Immature natural killer cell (primary cell): ENCODE measurements at regions not wholly inside any gene's neighbourhood (a gene's known extent, or its start where the extent isn't known, plus 50 kb on each side); places are given as distances from the start of the nearest gene placed in this dataset.
A peak's percentile ranks its signal among the peaks of the same experiment; 100 is the strongest.

Experiments used
- DNase-seq, 3 donors: peaks; one replicate each; pipeline ENCODE4 v3.0.0; 2022; ENCODE audit warnings: mixed read lengths in 1 of 3
- H3K27ac Mint-ChIP-seq, 6 donors: one replicate each; pipeline ENCODE4 v1.8.0; 2020; ENCODE audit warnings: mixed read lengths in 6 of 6, mild to moderate bottlenecking in 5 of 6, inconsistent platforms in 4 of 6, moderate library complexity in 3 of 6
- H3K27me3 Mint-ChIP-seq, 3 donors: one replicate each; pipeline ENCODE4 v1.8.0; 2020 to 2021; ENCODE audit warnings: low read depth in 3 of 3, mild to moderate bottlenecking in 3 of 3, mixed read lengths in 3 of 3, moderate library complexity in 3 of 3, inconsistent platforms in 1 of 3
- H3K36me3 Mint-ChIP-seq, 3 donors: one replicate each; pipeline ENCODE4 v1.8.0; 2020; ENCODE audit warnings: mixed read lengths in 3 of 3, inconsistent platforms in 2 of 3, mild to moderate bottlenecking in 2 of 3
- H3K4me1 Mint-ChIP-seq, 2 donors: one replicate each; pipeline ENCODE4 v1.8.0; 2020; ENCODE audit warnings: inconsistent platforms in 2 of 2, mild to moderate bottlenecking in 2 of 2, mixed read lengths in 2 of 2, moderate library complexity in 1 of 2
- H3K4me3 Mint-ChIP-seq, 5 donors: one replicate each; pipeline ENCODE4 v1.8.0; 2020; ENCODE audit warnings: mild to moderate bottlenecking in 5 of 5, mixed read lengths in 5 of 5, inconsistent platforms in 3 of 5, moderate library complexity in 3 of 5
- H3K9me3 Mint-ChIP-seq, 6 donors: one replicate each; pipeline ENCODE4 v1.8.0; 2020; ENCODE audit warnings: mild to moderate bottlenecking in 6 of 6, mixed read lengths in 6 of 6, inconsistent platforms in 4 of 6, moderate library complexity in 3 of 6

- Mint-ChIP-seq H3K9me3 (no peaks in the 10 kb centered on the region), H3K27ac (no peak overlapping the region), H3K27me3 (peaks cover 0 to 2% (median 1%) of the 10 kb centered on the region in 3 donors), H3K36me3 (no peaks in the 10 kb centered on the region), H3K4me1 (peaks cover 13 to 16% of the 10 kb centered on the region in 2 donors), H3K4me3 (no peak overlapping the region)
- DNase-seq = no peak
Measured at GRCh38 chr9:38342532-38342931, 50.0 kb upstream of the ALDH1B1 start.

- Mint-ChIP-seq H3K36me3 (no peaks in the 10 kb centered on the region), H3K4me3 (no peak overlapping the region), H3K27ac (no peak overlapping the region), H3K4me1 (peaks cover 13 to 16% of the 10 kb centered on the region in 2 donors), H3K9me3 (no peaks in the 10 kb centered on the region), H3K27me3 (peaks cover 0 to 2% (median 1%) of the 10 kb centered on the region in 3 donors)
- DNase-seq = no peak
Measured at GRCh38 chr9:38342096-38342495, 50.4 kb upstream of the ALDH1B1 start.

- Mint-ChIP-seq H3K9me3 (no peaks in the 10 kb centered on the region), H3K4me3 (peak overlapping the region in 1 of 5 donors; percentile 68), H3K4me1 (peaks cover 13 to 16% of the 10 kb centered on the region in 2 donors), H3K27me3 (peaks cover 0 to 11% (median 1%) of the 10 kb centered on the region in 3 donors), H3K36me3 (no peaks in the 10 kb centered on the region), H3K27ac (peak overlapping the region in 3 of 6 donors; percentile 5 to 69 (median 30))
- no peak for DNase-seq
Measured at GRCh38 chr9:38339496-38339895, 53.0 kb upstream of the ALDH1B1 start.

GRCh38 chr9:38339087-38339486, 53.4 kb upstream of the ALDH1B1 start:
- H3K4me3 Mint-ChIP-seq = peak overlapping the region in 2 of 5 donors; percentile 26 to 68
- no peaks in the 10 kb centered on the region for H3K9me3 Mint-ChIP-seq

GRCh38 chr9:38338342-38339018, 54.0 kb upstream of the ALDH1B1 start:
- no peak for DNase-seq
- Mint-ChIP-seq H3K36me3 (no peaks in the 10 kb centered on the region), H3K27me3 (peaks cover 0 to 11% (median 3%) of the 10 kb centered on the region in 3 donors), H3K27ac (peak overlapping the region in 3 of 6 donors; percentile 11 to 69 (median 56)), H3K4me1 (peaks cover 13 to 16% of the 10 kb centered on the region in 2 donors), H3K9me3 (no peaks in the 10 kb centered on the region), H3K4me3 (peak overlapping the region in 3 of 5 donors; percentile 26 to 68 (median 26))

More at GRCh38 chr9:38339087-38339486, 53.4 kb upstream of the ALDH1B1 start:
- H3K36me3 Mint-ChIP-seq = no peaks in the 10 kb centered on the region
- H3K27ac Mint-ChIP-seq = peak overlapping the region in 2 of 6 donors; percentile 5 to 69
- H3K4me1 Mint-ChIP-seq = peaks cover 13 to 16% of the 10 kb centered on the region in 2 donors
- peak; percentile 35 to 49 (median 44) for DNase-seq
- H3K27me3 Mint-ChIP-seq = peaks cover 0 to 11% (median 3%) of the 10 kb centered on the region in 3 donors

GRCh38 chr9:38337706-38338264, 54.7 kb upstream of the ALDH1B1 start:
- Mint-ChIP-seq H3K27me3 (peaks cover 0 to 11% (median 3%) of the 10 kb centered on the region in 3 donors), H3K4me3 (no peak overlapping the region), H3K9me3 (no peaks in the 10 kb centered on the region), H3K36me3 (no peaks in the 10 kb centered on the region), H3K27ac (no peak overlapping the region), H3K4me1 (peaks cover 13 to 16% of the 10 kb centered on the region in 2 donors)
- DNase-seq = no peak

GRCh38 chr9:38337181-38337580, 55.3 kb upstream of the ALDH1B1 start:
- no peak for DNase-seq
- Mint-ChIP-seq H3K4me3 (no peak overlapping the region), H3K27me3 (peaks cover 0 to 11% (median 3%) of the 10 kb centered on the region in 3 donors), H3K36me3 (no peaks in the 10 kb centered on the region), H3K4me1 (peaks cover 13 to 16% of the 10 kb centered on the region in 2 donors), H3K9me3 (no peaks in the 10 kb centered on the region), H3K27ac (no peak overlapping the region)

GRCh38 chr9:38336341-38336740, 56.2 kb upstream of the ALDH1B1 start:
- no peak for DNase-seq
- Mint-ChIP-seq H3K4me1 (peaks cover 13 to 16% of the 10 kb centered on the region in 2 donors), H3K27me3 (peaks cover 2 to 11% (median 3%) of the 10 kb centered on the region in 3 donors), H3K36me3 (no peaks in the 10 kb centered on the region), H3K4me3 (no peak overlapping the region), H3K27ac (no peak overlapping the region), H3K9me3 (no peaks in the 10 kb centered on the region)

- H3K36me3 Mint-ChIP-seq = no peaks in the 10 kb centered on the region
- peaks cover 13 to 16% of the 10 kb centered on the region in 2 donors for H3K4me1 Mint-ChIP-seq
- no peak for DNase-seq
- H3K9me3 Mint-ChIP-seq = no peaks in the 10 kb centered on the region
- H3K4me3 Mint-ChIP-seq = no peak overlapping the region
- peaks cover 2 to 11% (median 3%) of the 10 kb centered on the region in 3 donors for H3K27me3 Mint-ChIP-seq
- H3K27ac Mint-ChIP-seq = no peak overlapping the region
Measured at GRCh38 chr9:38335686-38336085, 56.8 kb upstream of the ALDH1B1 start.

- H3K27me3 Mint-ChIP-seq = peaks cover 2 to 8% (median 3%) of the 10 kb centered on the region in 3 donors
- no peak overlapping the region for H3K4me3 Mint-ChIP-seq
- H3K27ac Mint-ChIP-seq = no peak overlapping the region
- no peak for DNase-seq
- peaks cover 10% of the 10 kb centered on the region in 2 donors for H3K4me1 Mint-ChIP-seq
- no peaks in the 10 kb centered on the region for H3K36me3 Mint-ChIP-seq
- no peaks in the 10 kb centered on the region for H3K9me3 Mint-ChIP-seq
Measured at GRCh38 chr9:38334234-38334633, 58.3 kb upstream of the ALDH1B1 start.

- no peak overlapping the region for H3K27ac Mint-ChIP-seq
- no peaks in the 10 kb centered on the region for H3K36me3 Mint-ChIP-seq
- no peak overlapping the region for H3K4me3 Mint-ChIP-seq
- H3K27me3 Mint-ChIP-seq = peaks cover 2 to 8% (median 3%) of the 10 kb centered on the region in 3 donors
- no peak for DNase-seq
- H3K9me3 Mint-ChIP-seq = no peaks in the 10 kb centered on the region
- H3K4me1 Mint-ChIP-seq = no peaks in the 10 kb centered on the region
Measured at GRCh38 chr9:38333047-38333446, 59.5 kb upstream of the ALDH1B1 start.

- H3K36me3 Mint-ChIP-seq = no peaks in the 10 kb centered on the region
- no peak overlapping the region for H3K27ac Mint-ChIP-seq
- peaks cover 2 to 8% (median 3%) of the 10 kb centered on the region in 3 donors for H3K27me3 Mint-ChIP-seq
- no peaks in the 10 kb centered on the region for H3K9me3 Mint-ChIP-seq
- no peak overlapping the region for H3K4me3 Mint-ChIP-seq
- H3K4me1 Mint-ChIP-seq = no peaks in the 10 kb centered on the region
- DNase-seq = no peak
Measured at GRCh38 chr9:38332625-38333024, 59.9 kb upstream of the ALDH1B1 start.

- Mint-ChIP-seq H3K27me3 (peaks cover 2 to 5% (median 5%) of the 10 kb centered on the region in 3 donors), H3K9me3 (no peaks in the 10 kb centered on the region), H3K4me3 (no peak overlapping the region), H3K36me3 (no peaks in the 10 kb centered on the region), H3K4me1 (no peaks in the 10 kb centered on the region), H3K27ac (no peak overlapping the region)
- DNase-seq = no peak
Measured at GRCh38 chr9:38331141-38331540, 61.4 kb upstream of the ALDH1B1 start.

GRCh38 chr9:38329968-38330367, 62.5 kb upstream of the ALDH1B1 start:
- H3K27ac Mint-ChIP-seq = no peak overlapping the region
- no peaks in the 10 kb centered on the region for H3K4me1 Mint-ChIP-seq

More at GRCh38 chr9:38329968-38330367, 62.5 kb upstream of the ALDH1B1 start:
- DNase-seq = no peak
- Mint-ChIP-seq H3K4me3 (no peak overlapping the region), H3K9me3 (no peaks in the 10 kb centered on the region), H3K36me3 (no peaks in the 10 kb centered on the region), H3K27me3 (peaks cover 0 to 5% (median 2%) of the 10 kb centered on the region in 3 donors)
